HG02981 (cell line): ENCODE measurements at regions not wholly inside any gene's neighbourhood (a gene's known extent, or its start where the extent isn't known, plus 50 kb on each side); places are given as distances from the start of the nearest gene placed in this dataset.

Experiments
- ATAC-seq: cut with Tn5 transposase; IDR thresholded peaks from one replicate; pipeline ENCODE4 v1.9.1; 2021; ENCODE audit warnings: mild to moderate bottlenecking, moderate library complexity; ENCODE audit not compliant: unreplicated experiment

DNA sequence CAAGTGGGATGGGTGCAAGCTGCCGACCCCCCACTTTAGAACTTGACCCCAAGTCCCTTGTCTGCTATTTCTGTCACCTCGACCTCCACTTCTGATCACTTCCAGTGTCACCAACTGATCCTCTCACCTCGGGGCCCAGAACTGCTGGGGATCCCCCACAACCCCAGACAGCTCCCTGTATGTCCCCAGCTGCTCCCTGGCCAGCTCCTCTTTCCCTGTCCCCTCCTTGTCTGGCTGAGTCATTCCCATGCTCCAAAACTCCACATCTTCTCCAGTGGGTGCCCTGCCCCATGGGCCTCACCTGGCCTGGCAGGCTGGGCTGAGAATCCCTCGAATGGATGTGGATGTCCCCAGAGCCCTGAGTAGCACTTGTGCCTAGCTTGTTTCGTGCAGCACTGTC lies 154.3 kb upstream of the PCBD1 start:
- ATAC-seq: no peak

DNA sequence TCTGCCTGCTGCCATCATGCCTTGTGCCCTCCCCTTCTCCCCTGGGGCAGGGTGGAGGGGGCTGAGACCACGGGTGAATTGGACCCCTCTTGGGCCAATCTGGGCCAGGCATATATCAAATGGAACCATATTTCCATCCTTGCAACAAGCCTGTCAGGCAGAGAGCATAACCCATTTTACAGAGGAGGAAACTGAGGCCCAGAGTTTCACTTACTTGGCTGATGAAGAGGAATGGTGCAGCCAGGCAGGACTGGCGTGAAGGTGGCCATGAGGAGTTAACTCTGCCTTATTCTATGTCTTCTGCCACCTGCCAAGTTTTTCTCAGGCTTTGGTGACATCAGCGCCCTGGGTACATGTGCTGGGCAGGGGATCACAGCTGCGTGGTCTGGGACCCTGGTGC lies 155.5 kb upstream of the PCBD1 start:
- ATAC-seq: no peak

DNA sequence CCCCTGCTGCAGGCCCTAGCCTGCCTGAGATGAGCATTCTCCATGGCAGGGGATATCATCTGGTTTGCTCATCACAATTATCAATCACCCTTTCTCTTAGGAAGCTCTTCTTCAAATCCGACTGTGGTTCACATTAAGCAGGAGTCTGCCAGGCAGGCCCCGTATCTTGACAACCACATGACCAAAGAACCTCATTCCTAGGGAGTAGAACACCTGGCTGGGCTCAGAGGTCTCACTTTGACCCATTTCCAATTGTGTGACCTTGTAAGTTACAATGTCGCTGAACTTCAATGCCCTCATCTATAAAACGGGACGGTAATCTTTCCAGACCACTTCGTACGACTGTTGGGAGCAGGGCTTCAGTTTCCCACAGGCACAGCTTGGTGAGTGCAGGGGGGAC lies 156.4 kb upstream of the PCBD1 start:
- no peak for ATAC-seq

DNA sequence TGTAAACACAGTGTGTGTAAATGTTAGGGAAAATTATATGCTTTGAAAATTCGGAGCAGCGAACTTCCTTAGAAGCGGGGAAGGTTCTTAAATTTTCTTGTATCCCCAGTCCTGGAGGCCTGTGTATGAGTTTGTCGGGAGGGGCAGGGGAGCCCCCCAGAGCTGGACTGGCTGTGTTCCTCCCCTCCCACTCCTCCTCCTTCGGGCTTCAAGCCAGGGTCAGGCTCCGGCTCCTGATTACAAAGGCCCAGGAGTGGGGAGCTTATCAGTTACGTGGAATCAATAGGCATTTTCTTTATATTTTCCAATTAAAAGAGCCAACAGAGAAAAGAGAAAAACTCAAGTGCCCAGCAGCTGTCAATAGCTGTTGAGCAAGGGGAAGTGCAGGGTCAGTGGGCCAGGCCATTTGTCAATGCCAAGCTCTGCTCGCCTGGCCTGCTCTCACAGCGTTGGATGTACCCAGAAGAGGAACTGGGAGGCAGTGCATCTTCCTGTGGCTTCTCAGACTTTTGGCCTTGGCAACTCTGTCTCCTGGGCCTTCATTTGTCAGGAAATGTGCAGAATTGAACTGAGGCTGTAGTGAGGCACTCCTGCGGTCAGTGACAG lies 156.9 kb upstream of the PCBD1 start:
- no peak for ATAC-seq

DNA sequence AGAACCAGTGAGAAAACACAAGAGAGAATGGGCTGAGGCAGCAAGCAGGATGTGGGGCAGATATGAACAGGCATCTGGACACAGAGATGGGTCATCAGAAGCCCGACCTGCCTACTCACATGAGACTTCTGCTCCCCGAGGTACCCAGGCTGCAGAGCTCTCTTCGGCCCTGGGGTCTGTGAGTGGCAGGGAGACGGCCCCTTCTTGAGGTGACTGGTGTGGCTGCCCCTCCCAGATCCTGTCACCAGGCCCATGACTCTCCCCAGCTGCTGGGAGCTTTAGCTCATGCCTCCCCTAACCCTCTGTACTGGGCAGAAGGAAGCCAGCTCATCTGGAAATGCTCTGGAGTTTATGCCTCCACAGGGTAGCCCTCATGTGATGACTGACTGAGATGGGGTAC lies 157.6 kb upstream of the PCBD1 start:
- ATAC-seq: no peak

DNA sequence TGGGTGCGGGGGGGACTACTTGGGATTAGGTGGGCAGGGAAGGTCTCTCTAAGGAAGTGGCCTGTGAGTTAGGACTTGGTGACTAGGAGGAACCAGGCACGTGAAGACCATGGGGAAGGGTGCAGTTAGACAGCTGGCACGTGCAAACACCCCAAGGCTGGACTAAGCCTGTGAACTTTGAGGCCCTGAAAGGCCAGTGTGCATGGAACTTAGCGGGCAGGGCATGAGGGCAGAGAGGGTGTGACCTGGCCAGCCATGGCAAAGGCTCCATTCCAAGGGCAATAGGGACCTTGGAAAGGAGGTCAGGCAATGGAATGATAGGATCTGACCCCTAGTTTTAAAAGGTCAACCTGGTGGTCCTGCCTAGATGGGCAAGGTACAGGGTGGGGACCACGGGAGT lies 158.4 kb upstream of the PCBD1 start:
- ATAC-seq: no peak

DNA sequence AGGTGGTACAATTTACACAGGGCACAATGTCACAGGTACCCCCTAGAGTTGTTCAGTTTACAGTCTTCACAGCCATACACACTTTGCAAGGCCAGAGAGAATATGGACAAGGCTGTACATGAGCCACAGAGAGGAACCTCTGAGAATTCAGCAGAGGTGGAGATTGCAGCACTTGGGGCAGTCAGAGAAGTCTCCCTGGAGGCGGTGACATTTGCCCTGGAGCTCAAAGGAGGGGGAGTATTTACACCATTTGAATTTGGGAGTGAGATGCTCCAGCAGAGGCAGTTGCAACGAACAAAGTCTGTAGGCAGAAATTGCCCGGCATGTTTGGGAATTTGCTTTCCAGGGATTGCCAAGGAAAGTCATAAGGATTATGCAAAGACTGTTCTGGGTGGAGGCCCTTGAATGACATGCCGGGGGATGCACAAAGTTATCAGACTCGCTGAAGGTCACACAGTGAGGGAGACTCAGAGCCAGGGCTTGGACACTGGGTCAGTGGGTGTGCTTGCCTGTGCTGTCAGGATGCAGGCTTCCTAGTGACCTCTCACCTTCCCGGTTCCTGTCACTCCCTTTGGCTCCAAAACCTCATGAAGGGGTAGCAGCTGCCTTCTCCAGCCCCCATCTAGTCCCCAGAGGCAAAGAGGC lies 160.7 kb upstream of the PCBD1 start:
- no peak for ATAC-seq

DNA sequence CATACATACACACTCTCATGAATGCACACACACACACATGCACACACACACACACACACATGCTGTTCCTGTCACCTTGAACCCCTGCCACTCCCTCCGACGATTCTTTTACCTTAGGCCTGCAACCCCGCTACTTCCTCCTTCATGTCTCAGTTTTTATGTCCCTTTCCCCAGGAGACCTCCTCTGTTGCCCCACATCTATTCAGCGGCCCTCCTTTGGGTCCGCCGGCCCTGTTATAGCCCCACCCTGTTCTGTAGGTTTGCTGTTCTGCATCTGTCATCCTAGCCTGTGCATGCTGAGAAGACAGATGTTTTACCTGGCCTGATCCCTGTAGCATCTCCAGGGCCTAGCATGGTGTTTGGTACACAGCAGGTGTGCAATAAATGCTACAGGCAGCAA lies 161.6 kb upstream of the PCBD1 start:
- no peak for ATAC-seq

DNA sequence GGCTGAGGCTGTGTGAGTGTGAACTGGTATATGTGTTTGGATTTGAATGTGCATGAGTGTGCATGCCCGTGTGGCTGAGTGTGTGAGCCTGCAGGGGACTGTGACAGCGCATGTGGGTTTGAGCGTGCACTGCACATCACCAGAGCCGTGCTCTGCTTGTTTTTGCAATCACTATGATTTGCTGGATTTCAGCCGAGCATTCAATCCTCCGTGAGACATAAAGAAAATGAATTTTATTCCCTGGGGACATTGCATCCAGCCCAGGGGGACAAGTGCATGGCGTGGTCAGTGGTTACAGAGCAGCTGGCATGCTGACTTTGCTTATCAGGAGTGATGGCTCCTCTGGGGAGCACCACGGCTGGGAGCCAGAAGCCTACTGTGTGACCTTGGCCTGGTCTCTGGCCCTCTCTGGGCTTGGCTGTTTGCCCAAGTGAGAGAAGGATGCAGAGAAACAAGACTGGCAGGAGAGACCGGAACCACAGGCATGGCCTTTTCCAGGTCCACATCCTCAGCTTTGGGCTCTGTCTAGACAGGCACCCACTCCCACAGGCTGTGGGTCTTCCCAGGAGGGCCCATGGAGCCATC lies 160.2 kb upstream of the UNC5B start:
- ATAC-seq: no peak

DNA sequence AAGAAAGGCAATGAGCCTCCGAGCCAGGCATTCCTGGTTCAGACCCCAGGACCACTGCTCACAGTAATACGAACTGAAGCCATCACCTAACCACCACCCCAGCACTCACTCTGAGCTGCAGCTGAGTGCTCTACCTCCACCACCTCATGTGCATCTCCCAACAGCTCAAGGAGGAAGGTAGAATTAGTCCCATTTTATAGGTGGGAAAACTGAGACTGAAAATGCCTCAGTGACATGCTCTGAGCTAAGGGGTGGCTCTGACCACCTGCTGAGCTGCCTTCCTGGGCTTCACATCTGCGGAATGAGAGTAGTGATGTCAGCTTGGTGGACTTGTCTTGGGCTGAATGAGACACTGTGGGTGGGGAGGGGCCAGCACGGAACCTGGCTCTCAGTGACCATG lies 159.7 kb upstream of the UNC5B start:
- no peak for ATAC-seq

DNA sequence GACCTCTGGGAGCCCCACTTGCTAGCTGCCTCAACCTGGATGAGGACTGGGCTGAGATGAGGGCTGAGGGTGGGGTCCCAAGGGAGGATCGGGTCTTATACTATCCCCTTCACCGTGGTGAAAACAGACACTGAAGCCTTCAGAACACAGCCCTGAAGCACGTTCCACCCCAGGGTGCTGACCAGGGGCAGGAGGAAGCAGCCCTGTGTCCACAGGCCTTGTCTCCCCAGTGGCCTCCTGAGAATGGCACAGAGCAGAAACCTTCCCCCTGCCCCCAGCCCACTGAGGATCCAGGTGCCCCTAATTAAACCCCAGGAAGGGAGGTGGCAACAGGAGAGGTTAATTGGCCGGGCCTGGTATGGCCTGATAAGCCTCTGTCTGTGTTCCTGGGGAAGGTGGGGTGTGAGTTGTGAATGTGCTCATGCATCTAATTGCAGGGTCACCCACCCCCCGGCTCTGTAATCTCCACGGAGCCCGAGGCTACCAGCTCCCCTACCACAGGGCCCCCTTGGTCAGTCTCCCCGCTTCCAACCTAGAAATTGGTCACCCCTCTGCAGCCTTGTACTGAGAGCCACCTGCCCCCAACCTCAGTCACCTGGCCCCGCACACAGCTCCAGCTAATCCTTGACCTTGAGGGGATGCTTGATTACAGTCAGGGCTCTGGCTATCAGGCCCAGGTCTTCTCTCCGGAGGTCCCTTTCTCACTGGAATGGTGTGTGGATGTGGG lies 159.0 kb upstream of the UNC5B start:
- ATAC-seq: no peak

DNA sequence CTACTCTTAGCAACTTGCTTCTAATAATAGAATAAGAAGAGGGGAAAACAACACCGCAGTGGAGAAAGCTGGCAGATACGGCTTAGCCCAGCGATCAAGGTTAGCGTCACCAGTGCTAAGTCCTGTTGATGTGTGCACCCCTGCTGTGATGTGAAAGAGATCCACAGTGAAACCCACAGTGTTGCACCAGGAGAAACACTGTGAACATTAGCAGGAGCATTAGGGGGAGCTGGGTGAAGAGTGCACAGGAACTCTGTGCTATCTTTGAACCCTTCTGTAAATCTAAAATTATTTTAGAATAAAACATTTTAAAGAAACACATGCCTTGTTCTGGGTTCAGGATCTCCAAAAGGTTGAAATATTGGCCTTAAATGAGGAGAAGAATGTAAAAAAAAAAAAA lies 154.1 kb upstream of the UNC5B start:
- ATAC-seq: no peak

DNA sequence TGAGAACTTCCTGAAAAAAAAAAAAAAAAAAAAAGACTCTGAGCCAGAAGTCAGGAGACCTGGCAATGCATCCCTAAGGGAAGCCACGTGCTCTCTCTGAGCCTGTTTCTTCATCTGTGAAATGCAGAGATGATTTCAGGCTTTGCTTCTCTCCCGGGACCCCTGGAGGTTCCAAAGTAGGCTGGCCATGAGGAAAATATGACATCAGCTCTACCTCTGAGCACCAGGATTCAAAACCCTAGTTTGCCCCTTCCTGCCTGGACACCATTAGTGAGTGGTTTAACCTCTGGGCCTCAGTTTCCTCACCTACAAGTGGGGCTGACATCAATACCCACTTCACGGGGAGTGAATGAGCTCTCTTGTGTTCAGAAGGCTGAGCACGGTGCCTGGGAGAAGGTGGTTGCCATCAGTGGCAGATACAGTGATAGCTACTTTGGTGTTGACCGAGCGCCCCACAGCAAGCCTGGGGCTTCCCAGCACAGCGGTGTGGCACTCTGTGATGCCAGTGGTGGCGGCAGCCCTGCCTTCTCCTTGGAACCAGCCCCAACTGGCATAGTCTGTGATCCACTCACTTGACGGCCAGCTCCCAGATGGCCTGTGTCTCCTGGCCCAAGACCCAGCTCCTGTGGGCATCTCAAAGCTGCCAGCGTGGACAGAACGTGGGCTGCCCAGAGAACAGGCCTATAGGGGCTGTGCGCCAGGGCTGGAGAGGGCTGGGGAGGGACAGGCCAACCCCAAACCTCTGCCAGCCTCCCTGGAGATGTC lies 153.1 kb upstream of the UNC5B start:
- ATAC-seq: no peak

DNA sequence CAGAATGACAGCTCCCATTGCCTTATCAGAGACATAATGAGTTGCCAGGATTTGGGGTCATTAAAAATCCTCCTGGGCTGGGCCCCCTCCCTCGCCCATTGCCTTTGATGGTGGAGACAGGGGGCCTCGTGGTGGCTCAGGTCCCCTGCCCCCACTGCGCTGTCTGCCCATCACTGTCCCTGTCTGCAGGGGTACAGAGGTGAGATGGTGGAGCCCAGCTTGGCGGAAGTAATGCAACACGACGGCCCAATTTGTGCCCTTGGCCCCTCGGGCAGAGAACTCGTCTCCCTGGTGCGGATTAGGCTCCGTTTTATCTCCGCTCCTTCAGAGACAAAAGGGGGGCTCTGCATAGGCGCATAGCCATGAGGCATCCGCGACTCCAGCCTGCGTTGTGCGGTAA lies 152.4 kb upstream of the UNC5B start:
- ATAC-seq: no peak

DNA sequence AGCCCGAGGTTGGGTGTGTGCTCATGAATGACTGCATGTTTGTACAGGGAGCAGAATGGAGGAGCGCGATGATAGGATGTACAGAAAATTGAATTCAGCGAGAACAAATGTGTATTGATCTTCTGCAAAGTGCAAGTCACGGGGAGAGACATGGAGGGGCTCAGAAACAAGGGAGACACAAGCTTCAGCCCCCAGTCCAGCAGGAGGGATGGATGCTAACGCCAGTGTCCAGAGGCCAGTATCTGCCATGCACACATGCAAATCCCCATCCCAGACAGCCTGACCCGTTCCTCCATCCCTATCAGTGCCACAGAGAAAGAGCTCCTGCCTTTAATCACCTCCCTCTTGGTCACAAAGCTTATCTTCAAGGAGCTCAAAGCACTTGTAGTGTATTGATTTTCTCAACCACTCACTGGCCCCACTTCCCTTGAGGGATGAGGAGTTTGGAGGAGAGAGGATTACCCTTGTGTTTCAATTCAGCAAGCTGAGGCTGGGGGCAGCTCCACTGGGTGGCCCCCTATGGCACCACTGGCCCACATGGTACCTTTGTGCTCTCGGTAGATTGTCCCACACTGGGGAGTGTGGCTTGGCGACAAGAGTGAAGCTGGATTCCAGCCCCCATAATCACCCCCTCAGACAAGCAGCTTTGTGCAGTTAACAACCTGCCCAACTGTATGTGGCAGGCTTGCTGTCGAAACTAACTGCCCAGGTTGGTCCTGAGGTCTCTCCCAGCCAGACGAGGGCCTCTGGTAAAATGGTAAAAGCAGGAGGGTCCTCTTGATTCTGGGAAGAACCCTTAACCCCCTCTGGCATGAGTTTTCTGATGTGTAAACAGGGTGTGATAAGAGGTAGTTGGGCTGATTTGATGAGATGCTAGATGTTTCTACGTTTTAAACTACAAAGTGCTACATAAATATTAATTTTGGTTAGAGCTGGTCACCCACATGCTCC lies 151.6 kb upstream of the UNC5B start:
- no peak for ATAC-seq

DNA sequence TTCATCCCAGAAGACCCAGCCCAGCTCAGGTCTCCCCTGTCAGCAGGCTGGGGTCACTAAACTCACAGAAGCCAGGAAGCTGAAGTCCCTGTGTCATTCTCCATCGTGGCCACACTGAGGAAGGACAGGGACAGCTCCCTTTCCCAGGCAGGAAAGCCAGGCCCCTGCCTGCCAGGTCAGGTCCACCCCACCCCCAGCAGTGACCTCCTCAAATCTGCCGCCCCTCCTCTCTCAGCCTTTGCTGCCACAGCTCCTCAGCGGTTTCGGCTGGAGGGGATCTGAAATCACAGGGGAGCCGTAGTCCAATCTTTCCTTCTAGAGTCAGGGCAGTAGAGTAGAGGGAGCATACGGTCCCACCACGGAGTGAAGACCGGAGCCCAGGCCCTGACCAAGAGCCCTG lies 150.9 kb upstream of the UNC5B start:
- no peak for ATAC-seq

DNA sequence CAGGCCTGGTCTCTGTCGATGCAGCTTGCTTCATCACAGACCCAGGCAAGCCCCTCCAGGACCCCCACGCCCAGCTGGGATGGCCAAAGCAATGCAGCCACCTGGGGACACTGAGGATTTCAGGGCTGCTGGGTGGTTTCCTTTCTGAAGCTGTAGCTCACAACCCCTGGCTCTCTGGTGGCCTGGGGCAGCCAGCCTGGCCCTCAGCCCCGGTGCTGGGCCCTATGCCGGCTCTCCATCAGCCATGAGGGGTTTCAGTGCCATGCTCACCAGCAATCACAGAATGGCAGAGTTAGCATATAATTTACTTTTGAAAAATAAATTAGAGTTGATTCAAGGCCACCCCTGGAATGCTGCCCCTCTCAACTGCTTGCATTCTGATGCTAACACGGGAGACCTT lies 150.2 kb upstream of the UNC5B start:
- ATAC-seq: no peak

DNA sequence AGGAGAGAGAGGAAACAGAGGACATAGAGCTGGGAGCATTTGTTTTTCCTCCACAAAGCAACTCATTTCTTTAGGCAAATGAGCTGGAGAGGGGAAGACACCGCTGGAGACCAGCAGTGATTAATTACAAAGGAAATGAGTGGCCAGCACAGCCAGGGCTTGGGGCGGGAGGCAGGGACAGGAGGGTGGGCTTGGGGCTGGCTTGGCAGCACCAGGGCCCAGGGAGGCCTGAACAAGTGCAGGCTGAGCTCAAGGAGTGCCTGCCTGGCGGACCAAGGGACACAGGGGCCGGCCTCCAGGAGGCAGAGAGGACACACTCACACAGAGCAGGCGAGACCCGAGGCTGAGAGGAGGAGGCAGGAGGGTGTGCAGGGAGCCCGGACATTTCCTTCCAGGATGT lies 149.0 kb upstream of the UNC5B start:
- no peak for ATAC-seq

DNA sequence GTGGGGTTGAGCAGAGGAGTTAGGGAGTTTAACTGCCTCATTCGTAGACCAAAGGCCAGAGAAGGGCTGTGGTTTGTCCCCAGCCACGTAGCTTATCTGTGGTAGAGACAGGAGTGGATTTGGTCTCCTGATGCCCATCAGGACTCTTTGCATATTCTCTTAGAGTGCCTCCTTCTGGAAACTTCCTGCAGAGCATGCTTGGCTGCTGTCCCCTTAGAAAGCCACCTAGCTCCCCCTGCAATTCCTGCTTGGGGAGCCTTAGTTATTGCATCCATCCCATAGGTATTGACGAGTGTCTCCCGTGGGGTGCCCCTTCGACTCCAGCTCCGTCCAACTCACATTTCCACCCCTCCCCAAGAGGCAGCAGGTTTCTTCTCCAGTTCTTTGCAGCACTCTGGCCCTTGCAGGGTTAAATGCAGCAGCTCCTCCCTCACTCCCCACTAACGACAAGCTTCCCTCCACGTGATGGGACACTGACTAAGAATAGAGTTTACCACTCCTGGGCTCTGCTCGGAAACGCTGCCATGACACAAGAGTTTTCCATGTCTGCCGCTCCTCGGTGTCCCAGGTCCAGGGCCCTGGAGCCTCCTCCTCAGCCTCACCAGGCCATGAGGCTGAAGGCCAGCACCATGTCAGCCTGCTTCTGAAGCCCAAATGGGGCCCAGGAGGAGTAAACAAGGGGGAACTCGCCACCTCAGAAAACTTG lies 147.8 kb upstream of the UNC5B start:
- ATAC-seq: no peak

DNA sequence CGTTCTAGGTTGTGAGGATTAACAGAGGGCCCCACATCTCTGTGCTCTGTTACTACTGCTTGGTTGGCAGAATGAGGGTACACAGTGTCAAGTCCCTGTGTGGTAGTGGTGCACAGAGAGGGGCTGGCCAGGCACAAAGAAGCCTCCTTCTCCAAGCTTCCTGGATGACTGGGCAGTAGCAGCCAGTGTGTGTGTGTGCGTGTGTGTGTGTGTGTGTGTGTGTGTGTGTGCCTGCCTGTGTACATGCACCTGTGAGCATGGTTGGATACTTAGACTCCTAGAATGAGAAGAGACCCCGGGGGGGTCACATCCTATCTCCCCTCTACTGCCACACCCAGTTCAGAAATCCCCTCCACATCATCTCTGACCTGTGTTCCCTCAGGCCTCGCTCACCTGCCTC lies 146.7 kb upstream of the UNC5B start:
- ATAC-seq: no peak
